Prostate gland (tissue), 2 donors: ENCODE measurements at regions not wholly inside any gene's neighbourhood (a gene's known extent, or its start where the extent isn't known, plus 50 kb on each side); places are given as distances from the start of the nearest gene placed in this dataset.

ENCODE experiments used
- CTCF ChIP-seq, 4 experiments: fragments of 200-600 bp in 2 of 4; fragments of 450-650 bp in 2 of 4; sonication (generic) in 2 of 4; IDR thresholded peaks; 1 replicate in 3 of 4; 2 replicates in 1 of 4; pipeline ENCODE4 v1.5.1; 2016 to 2019; ENCODE audit warnings: antibody characterized with exemption in 4 of 4, mild to moderate bottlenecking in 2 of 4, moderate library complexity in 2 of 4
- POLR2A ChIP-seq: fragments of 450-650 bp; IDR thresholded peaks from one replicate; pipeline ENCODE4 v1.6.1; 2016; ENCODE audit warnings: antibody characterized with exemption, mild to moderate bottlenecking
- POLR2AphosphoS5 ChIP-seq: sonication (generic); formaldehyde crosslinking; IDR thresholded peaks from one replicate; pipeline ENCODE4 v1.6.1; 2017; ENCODE audit warnings: antibody characterized with exemption

GRCh38 chr4:67052814-67053675 is 492.3 kb downstream of the CENPC start:
- no peak for TF ChIP-seq POLR2AphosphoS5
- TF ChIP-seq CTCF (IDR thresholded peaks at IDR 0.05): no peak
- TF ChIP-seq POLR2A: no peak
